ENCODE measurements at regions not wholly inside any gene's neighbourhood (a gene's known extent, or its start where the extent isn't known, plus 50 kb on each side); places are given as distances from the start of the nearest gene placed in this dataset.
A peak's percentile ranks its signal among the peaks of the same experiment; 100 is the strongest.

- no peak for DNase-seq (ENCODE audit: insufficient read length, low spot score)
These were observed 354.3 kb downstream of the C16orf95 start for GRCh38 chr16:86962913-86963312.

GRCh38 chr16:86963600-86964575 lies 353.3 kb downstream of the C16orf95 start:
- DNase-seq (ENCODE audit: insufficient read length, low spot score) (no peak), FAIRE-seq (no peak)

More at GRCh38 chr16:86962913-86963312, 354.3 kb downstream of the C16orf95 start:
- FAIRE-seq: no peak

GRCh38 chr16:86964796-86965241 lies 352.4 kb downstream of the C16orf95 start:
- no peak for DNase-seq (ENCODE audit: insufficient read length, low spot score)
- FAIRE-seq: no peak

- DNase-seq (ENCODE audit: insufficient read length, low spot score) (no peak), FAIRE-seq (no peak)
These were observed 351.9 kb downstream of the C16orf95 start for GRCh38 chr16:86965331-86965730.

- FAIRE-seq (no peak), DNase-seq (ENCODE audit: insufficient read length, low spot score) (no peak)
These were observed 351.2 kb downstream of the C16orf95 start for GRCh38 chr16:86965840-86966550.

GRCh38 chr16:86966777-86967176 lies 350.4 kb downstream of the C16orf95 start:
- DNase-seq (ENCODE audit: insufficient read length, low spot score): no peak
- no peak for FAIRE-seq

GRCh38 chr16:86968866-86969265 lies 348.3 kb downstream of the C16orf95 start:
- FAIRE-seq (no peak), DNase-seq (ENCODE audit: insufficient read length, low spot score) (no peak)

- FAIRE-seq (no peak), DNase-seq (ENCODE audit: insufficient read length, low spot score) (no peak)
These were observed 347.5 kb downstream of the C16orf95 start for GRCh38 chr16:86969716-86970115.

- DNase-seq (ENCODE audit: insufficient read length, low spot score) (no peak), FAIRE-seq (no peak)
These were observed 346.9 kb downstream of the C16orf95 start for GRCh38 chr16:86970279-86970678.

GRCh38 chr16:86970726-86971125 lies 346.5 kb downstream of the C16orf95 start:
- FAIRE-seq (no peak), DNase-seq (ENCODE audit: insufficient read length, low spot score) (no peak)

- no peak for FAIRE-seq
- no peak for DNase-seq (ENCODE audit: insufficient read length, low spot score)
These were observed 345.9 kb downstream of the C16orf95 start for GRCh38 chr16:86971251-86971650.

GRCh38 chr16:86974120-86974519 lies 343.1 kb downstream of the C16orf95 start:
- DNase-seq (ENCODE audit: insufficient read length, low spot score) (no peak), FAIRE-seq (no peak)

- DNase-seq (ENCODE audit: insufficient read length, low spot score): peak; percentile 77
- FAIRE-seq: peak; percentile 93
These were observed 341.7 kb downstream of the C16orf95 start for GRCh38 chr16:86975445-86975844.

- DNase-seq (ENCODE audit: insufficient read length, low spot score) (no peak), FAIRE-seq (no peak)
These were observed 340.0 kb downstream of the C16orf95 start for GRCh38 chr16:86977076-86977676.

- DNase-seq (ENCODE audit: insufficient read length, low spot score) (no peak), FAIRE-seq (no peak)
These were observed 338.7 kb downstream of the C16orf95 start for GRCh38 chr16:86978445-86979030.

GRCh38 chr16:86979061-86979460 lies 338.1 kb downstream of the C16orf95 start:
- FAIRE-seq (no peak), DNase-seq (ENCODE audit: insufficient read length, low spot score) (no peak)

- DNase-seq (ENCODE audit: insufficient read length, low spot score) (no peak), FAIRE-seq (no peak)
These were observed 337.1 kb downstream of the C16orf95 start for GRCh38 chr16:86979984-86980553.

GRCh38 chr16:86980644-86981043 lies 336.5 kb downstream of the C16orf95 start:
- DNase-seq (ENCODE audit: insufficient read length, low spot score): no peak

GRCh38 chr16:86982347-86982596 lies 334.9 kb downstream of the C16orf95 start:
- no peak for DNase-seq (ENCODE audit: insufficient read length, low spot score)
- no peak for FAIRE-seq

More at GRCh38 chr16:86980644-86981043, 336.5 kb downstream of the C16orf95 start:
- FAIRE-seq: no peak

- FAIRE-seq (peak; percentile 54), DNase-seq (ENCODE audit: insufficient read length, low spot score) (no peak)
These were observed 334.3 kb downstream of the C16orf95 start for GRCh38 chr16:86982912-86983311.

- peak; percentile 9 for FAIRE-seq
- DNase-seq (ENCODE audit: insufficient read length, low spot score): no peak
These were observed 333.6 kb downstream of the C16orf95 start for GRCh38 chr16:86983621-86984020.

Data from HTR-8/SVneo (cell line).